GM12875 (cell line): ENCODE measurements at regions not wholly inside any gene's neighbourhood (a gene's known extent, or its start where the extent isn't known, plus 50 kb on each side); places are given as distances from the start of the nearest gene placed in this dataset.

Experiments
- H3K4me3 ChIP-seq: one replicate; pipeline ENCODE4 v1.5.1; 2011; ENCODE audit warnings: low read depth, low read length, control low read depth
- CTCF ChIP-seq: IDR thresholded peaks from 2 replicates; pipeline ENCODE4 v1.5.1; 2011; ENCODE audit warnings: low read depth, mild to moderate bottlenecking, control low read depth, inconsistent platforms, low read length, moderate library complexity, borderline replicate concordance; ENCODE audit not compliant: insufficient read depth

GRCh38 chr20:39535301-39535700 lies 573.2 kb downstream of the DHX35 start:
- TF ChIP-seq CTCF = no peak
- no peak overlapping the region for H3K4me3 ChIP-seq

GRCh38 chr20:39534846-39535245 lies 572.7 kb downstream of the DHX35 start:
- TF ChIP-seq CTCF = no peak
- H3K4me3 ChIP-seq = no peak overlapping the region

GRCh38 chr20:39533858-39534257 lies 571.7 kb downstream of the DHX35 start:
- no peak overlapping the region for H3K4me3 ChIP-seq
- no peak for TF ChIP-seq CTCF

- H3K4me3 ChIP-seq = no peak overlapping the region
- no peak for TF ChIP-seq CTCF
Observed at GRCh38 chr20:39532205-39532604, 570.1 kb downstream of the DHX35 start.

- H3K4me3 ChIP-seq = no peak overlapping the region
- TF ChIP-seq CTCF = no peak
Observed at GRCh38 chr20:39528436-39528835, 566.3 kb downstream of the DHX35 start.

GRCh38 chr20:39524371-39524911 lies 562.3 kb downstream of the DHX35 start:
- no peak overlapping the region for H3K4me3 ChIP-seq

GRCh38 chr20:39523405-39523804 lies 561.3 kb downstream of the DHX35 start:
- no peak for TF ChIP-seq CTCF
- H3K4me3 ChIP-seq = no peak overlapping the region

More at GRCh38 chr20:39524371-39524911, 562.3 kb downstream of the DHX35 start:
- no peak for TF ChIP-seq CTCF
